ENCODE measurements at regions not wholly inside any gene's neighbourhood (a gene's known extent, or its start where the extent isn't known, plus 50 kb on each side); places are given as distances from the start of the nearest gene placed in this dataset.

DNA sequence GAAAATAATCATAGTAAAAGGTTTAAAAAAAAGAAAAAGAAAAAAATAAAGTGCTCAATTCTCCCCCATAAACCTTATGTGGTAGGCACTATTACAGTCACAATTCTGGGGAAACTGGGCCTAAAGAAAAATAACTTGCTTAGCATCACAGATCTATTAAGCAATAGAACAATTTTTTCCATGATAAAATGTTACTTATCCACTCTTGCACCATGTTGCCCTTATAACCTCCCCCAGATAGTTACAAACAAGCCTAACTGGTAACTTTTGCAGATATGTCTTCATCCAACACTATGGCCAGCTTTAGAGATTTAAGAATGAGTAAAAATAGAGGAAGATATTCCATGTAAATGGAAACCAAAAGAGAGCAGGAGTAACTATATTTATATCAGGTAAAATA is 164.8 kb downstream of the DUSP6 start:
- intact Hi-C loops (cut with DNase I): no loop called here

DNA sequence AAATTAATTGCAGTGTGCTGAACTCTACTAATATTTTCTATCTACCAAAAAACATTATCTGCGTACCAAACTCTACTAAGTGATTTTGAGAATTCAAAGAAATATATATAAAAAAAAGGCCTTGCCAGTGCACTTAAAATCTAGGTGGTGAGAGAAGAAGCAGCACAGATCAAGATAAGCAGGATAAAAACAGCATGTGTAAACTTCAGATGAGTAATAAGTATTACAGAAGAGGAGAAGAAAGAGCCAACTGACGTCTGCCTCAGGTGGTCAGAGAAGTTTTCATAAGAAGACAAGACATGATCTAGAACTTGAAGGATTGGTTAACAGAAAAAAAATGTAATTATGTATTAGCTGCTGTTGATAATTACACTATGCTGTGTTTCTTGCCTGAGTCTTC is 166.4 kb downstream of the DUSP6 start:
- H3K27ac ChIP-seq (ENCODE audit: low read depth in 2 of 2, low read length in 2 of 2): no peak overlapping the region
- H3K4me3 ChIP-seq (ENCODE audit: low read length in 3 of 3): no peak overlapping the region
- H3K27me3 ChIP-seq (ENCODE audit: control insufficient read depth, insufficient read depth, low read length): no peaks in the 10 kb centered on the region
- intact Hi-C loops (cut with DNase I): no loop called here
- no peaks in the 10 kb centered on the region for H3K36me3 ChIP-seq (ENCODE audit: control insufficient read depth in 2 of 3, insufficient read depth in 3 of 3, low read length in 3 of 3)
- no peak for FAIRE-seq
- peaks cover 0 to 7% (median 3%) of the 10 kb centered on the region in 3 donors for H3K9me3 ChIP-seq (ENCODE audit: control insufficient read depth in 2 of 3, insufficient read depth in 1 of 3, low read length in 3 of 3)
- H3K9ac ChIP-seq (ENCODE audit: low read length in 3 of 3): no peak overlapping the region
- no peak for DNase-seq
- H3K4me1 ChIP-seq (ENCODE audit: control insufficient read depth in 2 of 3, insufficient read depth in 2 of 3, low read depth in 1 of 3, low read length in 3 of 3): no peaks in the 10 kb centered on the region
- TF ChIP-seq, protein P1, sequence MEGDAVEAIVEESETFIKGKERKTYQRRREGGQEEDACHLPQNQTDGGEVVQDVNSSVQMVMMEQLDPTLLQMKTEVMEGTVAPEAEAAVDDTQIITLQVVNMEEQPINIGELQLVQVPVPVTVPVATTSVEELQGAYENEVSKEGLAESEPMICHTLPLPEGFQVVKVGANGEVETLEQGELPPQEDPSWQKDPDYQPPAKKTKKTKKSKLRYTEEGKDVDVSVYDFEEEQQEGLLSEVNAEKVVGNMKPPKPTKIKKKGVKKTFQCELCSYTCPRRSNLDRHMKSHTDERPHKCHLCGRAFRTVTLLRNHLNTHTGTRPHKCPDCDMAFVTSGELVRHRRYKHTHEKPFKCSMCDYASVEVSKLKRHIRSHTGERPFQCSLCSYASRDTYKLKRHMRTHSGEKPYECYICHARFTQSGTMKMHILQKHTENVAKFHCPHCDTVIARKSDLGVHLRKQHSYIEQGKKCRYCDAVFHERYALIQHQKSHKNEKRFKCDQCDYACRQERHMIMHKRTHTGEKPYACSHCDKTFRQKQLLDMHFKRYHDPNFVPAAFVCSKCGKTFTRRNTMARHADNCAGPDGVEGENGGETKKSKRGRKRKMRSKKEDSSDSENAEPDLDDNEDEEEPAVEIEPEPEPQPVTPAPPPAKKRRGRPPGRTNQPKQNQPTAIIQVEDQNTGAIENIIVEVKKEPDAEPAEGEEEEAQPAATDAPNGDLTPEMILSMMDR (IDR thresholded peaks at IDR 0.05; ENCODE audit: borderline replicate concordance, extremely low read depth, insufficient read depth): no peak

More for the DNA sequence above, 164.8 kb downstream of the DUSP6 start:
- Histone ChIP-seq H3K27ac (ENCODE audit: low read depth in 2 of 2, low read length in 2 of 2) (no peak overlapping the region), H3K9ac (ENCODE audit: low read length in 3 of 3) (no peak overlapping the region), H3K9me3 (ENCODE audit: control insufficient read depth in 2 of 3, insufficient read depth in 1 of 3, low read length in 3 of 3) (peaks cover 0 to 7% (median 3%) of the 10 kb centered on the region in 3 donors), H3K36me3 (ENCODE audit: control insufficient read depth in 2 of 3, insufficient read depth in 3 of 3, low read length in 3 of 3) (no peaks in the 10 kb centered on the region), H3K4me1 (ENCODE audit: control insufficient read depth in 2 of 3, insufficient read depth in 2 of 3, low read depth in 1 of 3, low read length in 3 of 3) (no peaks in the 10 kb centered on the region), H3K27me3 (ENCODE audit: control insufficient read depth, insufficient read depth, low read length) (no peaks in the 10 kb centered on the region), H3K4me3 (ENCODE audit: low read length in 3 of 3) (no peak overlapping the region)
- DNase-seq: no peak
- FAIRE-seq: no peak
- TF ChIP-seq, protein P1 (IDR thresholded peaks at IDR 0.05; ENCODE audit: borderline replicate concordance, extremely low read depth, insufficient read depth): no peak

DNA sequence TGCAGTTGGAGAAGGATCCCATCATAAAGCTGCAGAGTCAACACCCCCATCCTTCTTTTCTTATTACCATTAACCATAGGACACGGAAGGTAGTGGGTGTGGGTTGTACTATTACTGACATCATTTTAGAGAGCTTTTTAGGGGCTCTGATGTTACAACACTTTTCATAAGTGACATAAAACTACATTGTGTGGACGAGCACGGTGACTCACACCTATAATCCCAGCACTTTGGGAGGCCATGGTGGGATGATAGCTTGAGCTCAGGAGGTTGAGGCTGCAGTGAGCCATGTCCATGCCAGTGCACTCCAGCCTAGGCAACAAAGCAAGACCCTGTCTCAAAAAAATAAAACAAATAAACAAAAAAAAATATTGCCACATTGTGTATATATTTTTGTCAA is 167.1 kb downstream of the DUSP6 start:
- Histone ChIP-seq H3K27ac (ENCODE audit: low read depth in 2 of 2, low read length in 2 of 2) (no peak overlapping the region), H3K27me3 (ENCODE audit: control insufficient read depth, insufficient read depth, low read length) (no peaks in the 10 kb centered on the region), H3K36me3 (ENCODE audit: control insufficient read depth in 2 of 3, insufficient read depth in 3 of 3, low read length in 3 of 3) (no peaks in the 10 kb centered on the region), H3K9me3 (ENCODE audit: control insufficient read depth in 2 of 3, insufficient read depth in 1 of 3, low read length in 3 of 3) (peaks cover 0 to 7% (median 0%) of the 10 kb centered on the region in 3 donors), H3K4me1 (ENCODE audit: control insufficient read depth in 2 of 3, insufficient read depth in 2 of 3, low read depth in 1 of 3, low read length in 3 of 3) (no peaks in the 10 kb centered on the region), H3K4me3 (ENCODE audit: low read length in 3 of 3) (no peak overlapping the region), H3K9ac (ENCODE audit: low read length in 3 of 3) (no peak overlapping the region)
- TF ChIP-seq, protein P1 (IDR thresholded peaks at IDR 0.05; ENCODE audit: borderline replicate concordance, extremely low read depth, insufficient read depth): no peak
- DNase-seq: no peak
- FAIRE-seq: no peak
- intact Hi-C loops (cut with DNase I): no loop called here

DNA sequence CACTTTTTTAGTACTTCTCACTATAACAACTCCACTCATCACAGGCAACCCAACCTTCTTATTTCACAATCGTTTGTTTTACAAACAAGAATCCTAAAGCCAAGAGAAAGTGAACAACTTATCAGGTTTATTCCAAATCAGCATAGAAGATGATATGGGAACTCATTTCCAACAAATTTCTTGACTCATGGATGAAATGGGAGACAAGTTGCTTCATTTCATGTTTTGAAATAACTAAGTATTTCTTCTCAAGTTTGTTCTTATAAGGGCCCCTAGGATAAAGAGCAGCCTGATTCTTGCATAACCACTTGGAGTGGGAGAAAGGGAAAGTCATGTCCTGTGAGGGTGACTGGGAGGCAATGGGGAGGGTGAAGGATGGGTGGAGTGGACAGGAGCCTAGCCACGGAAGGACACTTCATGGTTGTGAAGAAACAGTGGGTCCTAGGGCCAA is 168.3 kb downstream of the DUSP6 start:
- no peak overlapping the region for H3K27ac ChIP-seq (ENCODE audit: low read depth in 2 of 2, low read length in 2 of 2)
- DNase-seq (no peak), FAIRE-seq (no peak)
- H3K9me3 ChIP-seq (ENCODE audit: control insufficient read depth in 2 of 3, insufficient read depth in 1 of 3, low read length in 3 of 3): peaks cover 0 to under 1% (median 0%) of the 10 kb centered on the region in 3 donors
- TF ChIP-seq, protein P1 (IDR thresholded peaks at IDR 0.05; ENCODE audit: borderline replicate concordance, extremely low read depth, insufficient read depth): no peak
- no peaks in the 10 kb centered on the region for H3K4me1 ChIP-seq (ENCODE audit: control insufficient read depth in 2 of 3, insufficient read depth in 2 of 3, low read depth in 1 of 3, low read length in 3 of 3)
- no peaks in the 10 kb centered on the region for H3K27me3 ChIP-seq (ENCODE audit: control insufficient read depth, insufficient read depth, low read length)
- H3K36me3 ChIP-seq (ENCODE audit: control insufficient read depth in 2 of 3, insufficient read depth in 3 of 3, low read length in 3 of 3): no peaks in the 10 kb centered on the region
- H3K9ac ChIP-seq (ENCODE audit: low read length in 3 of 3): no peak overlapping the region
- no peak overlapping the region for H3K4me3 ChIP-seq (ENCODE audit: low read length in 3 of 3)
- intact Hi-C loops (cut with DNase I): no loop called here

All from kidney (tissue), 13 donors.